ENCODE measurements at regions not wholly inside any gene's neighbourhood (a gene's known extent, or its start where the extent isn't known, plus 50 kb on each side); places are given as distances from the start of the nearest gene placed in this dataset.

DNA sequence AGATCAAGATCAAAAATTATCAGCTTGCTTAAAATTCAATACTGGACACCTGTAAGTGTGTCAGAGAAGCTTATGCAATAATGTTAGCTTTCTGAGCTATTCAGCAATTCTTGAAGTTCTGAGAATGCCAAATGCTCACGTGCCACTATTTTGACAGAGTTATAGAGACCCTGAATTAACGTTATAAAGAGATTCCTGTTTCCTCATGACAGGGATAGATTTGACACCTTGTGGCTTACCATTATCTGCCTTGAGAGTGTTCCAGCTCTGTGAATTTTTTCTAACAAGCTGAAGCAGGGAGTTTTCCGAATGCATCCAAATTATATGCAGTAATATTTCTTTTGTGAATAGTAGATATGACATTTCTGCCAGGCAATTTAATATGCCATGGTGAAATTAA lies 781.6 kb downstream of the ADGRL2 start:
- no peak for TF ChIP-seq POLR2AphosphoS5 (IDR thresholded peaks at IDR 0.05; ENCODE audit: low read depth, low read length)
- TF ChIP-seq, protein P1, sequence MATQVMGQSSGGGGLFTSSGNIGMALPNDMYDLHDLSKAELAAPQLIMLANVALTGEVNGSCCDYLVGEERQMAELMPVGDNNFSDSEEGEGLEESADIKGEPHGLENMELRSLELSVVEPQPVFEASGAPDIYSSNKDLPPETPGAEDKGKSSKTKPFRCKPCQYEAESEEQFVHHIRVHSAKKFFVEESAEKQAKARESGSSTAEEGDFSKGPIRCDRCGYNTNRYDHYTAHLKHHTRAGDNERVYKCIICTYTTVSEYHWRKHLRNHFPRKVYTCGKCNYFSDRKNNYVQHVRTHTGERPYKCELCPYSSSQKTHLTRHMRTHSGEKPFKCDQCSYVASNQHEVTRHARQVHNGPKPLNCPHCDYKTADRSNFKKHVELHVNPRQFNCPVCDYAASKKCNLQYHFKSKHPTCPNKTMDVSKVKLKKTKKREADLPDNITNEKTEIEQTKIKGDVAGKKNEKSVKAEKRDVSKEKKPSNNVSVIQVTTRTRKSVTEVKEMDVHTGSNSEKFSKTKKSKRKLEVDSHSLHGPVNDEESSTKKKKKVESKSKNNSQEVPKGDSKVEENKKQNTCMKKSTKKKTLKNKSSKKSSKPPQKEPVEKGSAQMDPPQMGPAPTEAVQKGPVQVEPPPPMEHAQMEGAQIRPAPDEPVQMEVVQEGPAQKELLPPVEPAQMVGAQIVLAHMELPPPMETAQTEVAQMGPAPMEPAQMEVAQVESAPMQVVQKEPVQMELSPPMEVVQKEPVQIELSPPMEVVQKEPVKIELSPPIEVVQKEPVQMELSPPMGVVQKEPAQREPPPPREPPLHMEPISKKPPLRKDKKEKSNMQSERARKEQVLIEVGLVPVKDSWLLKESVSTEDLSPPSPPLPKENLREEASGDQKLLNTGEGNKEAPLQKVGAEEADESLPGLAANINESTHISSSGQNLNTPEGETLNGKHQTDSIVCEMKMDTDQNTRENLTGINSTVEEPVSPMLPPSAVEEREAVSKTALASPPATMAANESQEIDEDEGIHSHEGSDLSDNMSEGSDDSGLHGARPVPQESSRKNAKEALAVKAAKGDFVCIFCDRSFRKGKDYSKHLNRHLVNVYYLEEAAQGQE (IDR thresholded peaks at IDR 0.05; ENCODE audit: insufficient read depth in 1 of 2, low read depth in 2 of 2, low read length in 2 of 2) = no peak
